ENCODE measurements at regions not wholly inside any gene's neighbourhood (a gene's known extent, or its start where the extent isn't known, plus 50 kb on each side); places are given as distances from the start of the nearest gene placed in this dataset.
"Not testable (repeated sequence)": the region's sequence is repeated elsewhere in the genome, so short reads cannot be mapped to it uniquely, and the experiment has no call there.

DNA sequence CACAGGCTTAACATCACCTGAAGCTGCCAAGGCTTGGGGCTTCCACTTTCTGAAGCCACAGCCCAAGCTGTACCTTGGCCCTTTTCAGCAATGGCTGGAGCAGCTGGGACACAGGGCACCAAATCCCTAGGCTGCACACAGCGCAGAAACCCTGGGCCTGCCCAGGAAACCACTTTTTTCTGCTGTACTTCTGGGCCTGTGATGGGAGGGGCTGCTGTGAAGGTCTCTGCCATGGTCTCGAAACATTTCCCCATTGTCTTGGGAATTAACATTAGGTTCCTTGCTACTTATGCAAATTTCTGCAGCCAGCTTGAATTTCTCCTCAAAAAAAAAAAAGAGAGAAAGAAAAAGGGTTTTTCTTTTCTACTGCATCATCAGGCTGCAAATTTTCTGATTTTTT is 219.1 kb downstream of the RPL10L start:
- DNase-seq = no peak

DNA sequence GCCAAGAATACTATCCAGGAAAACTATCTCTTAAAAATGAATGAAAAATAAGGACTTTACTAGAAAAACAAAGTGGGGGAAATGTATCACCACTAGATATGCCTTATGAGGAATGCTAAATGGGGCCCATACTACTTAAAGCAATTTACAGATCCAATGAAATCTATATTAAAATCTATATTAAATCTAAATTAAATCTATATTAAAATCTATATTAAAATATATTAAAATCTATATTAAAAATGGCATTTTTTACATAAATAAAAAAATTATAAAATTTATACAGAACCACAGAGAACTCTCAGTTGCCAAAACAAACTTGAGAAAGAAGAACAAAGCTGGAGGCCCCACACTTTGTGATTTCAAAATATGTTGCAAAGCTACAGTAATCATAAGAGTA is 234.5 kb downstream of the RPL10L start:
- no peak for DNase-seq

DNA sequence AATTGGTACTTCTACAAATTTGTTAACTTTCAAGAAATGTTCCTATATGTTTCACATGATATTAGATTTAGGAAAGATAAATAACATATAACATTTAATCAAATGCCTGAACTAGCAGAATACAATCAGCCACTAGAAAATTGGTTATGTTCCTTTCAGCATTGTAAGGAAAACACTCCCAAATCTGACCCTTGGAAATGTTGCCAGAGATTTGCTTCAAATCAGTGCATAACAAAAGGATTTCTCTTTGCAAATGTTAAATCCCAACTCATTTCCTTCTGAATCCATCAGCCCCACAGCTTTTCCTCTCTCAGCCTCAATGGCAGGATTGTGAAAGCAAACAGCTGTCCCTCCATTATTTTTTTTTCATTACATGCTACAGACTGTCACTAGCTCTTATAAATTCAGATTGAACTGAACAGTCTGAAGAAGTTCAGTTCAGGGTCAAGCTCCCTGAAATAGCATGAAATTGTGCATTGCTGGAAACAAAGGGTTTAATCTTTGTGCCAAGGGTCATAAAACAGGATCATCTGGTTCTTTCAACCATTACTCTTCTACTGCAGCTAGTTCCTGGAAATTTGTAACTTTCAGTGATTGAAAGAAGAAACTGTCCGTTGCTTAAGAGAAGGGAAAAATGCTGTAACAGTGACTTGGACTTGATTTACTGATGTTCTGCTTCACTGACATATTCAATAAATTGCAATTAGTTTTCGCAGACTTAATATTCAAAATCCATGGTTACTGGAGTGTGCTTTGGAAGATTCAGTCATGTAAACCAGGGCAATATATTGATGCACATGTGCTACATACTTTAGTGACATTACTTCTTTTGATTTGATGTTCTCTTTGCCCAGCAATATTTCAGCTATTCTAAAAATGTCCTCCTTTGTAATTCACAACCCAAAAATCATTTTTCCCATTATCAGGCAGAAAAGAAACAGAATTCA is 246.4 kb downstream of the RPL10L start:
- DNase-seq = no peak

DNA sequence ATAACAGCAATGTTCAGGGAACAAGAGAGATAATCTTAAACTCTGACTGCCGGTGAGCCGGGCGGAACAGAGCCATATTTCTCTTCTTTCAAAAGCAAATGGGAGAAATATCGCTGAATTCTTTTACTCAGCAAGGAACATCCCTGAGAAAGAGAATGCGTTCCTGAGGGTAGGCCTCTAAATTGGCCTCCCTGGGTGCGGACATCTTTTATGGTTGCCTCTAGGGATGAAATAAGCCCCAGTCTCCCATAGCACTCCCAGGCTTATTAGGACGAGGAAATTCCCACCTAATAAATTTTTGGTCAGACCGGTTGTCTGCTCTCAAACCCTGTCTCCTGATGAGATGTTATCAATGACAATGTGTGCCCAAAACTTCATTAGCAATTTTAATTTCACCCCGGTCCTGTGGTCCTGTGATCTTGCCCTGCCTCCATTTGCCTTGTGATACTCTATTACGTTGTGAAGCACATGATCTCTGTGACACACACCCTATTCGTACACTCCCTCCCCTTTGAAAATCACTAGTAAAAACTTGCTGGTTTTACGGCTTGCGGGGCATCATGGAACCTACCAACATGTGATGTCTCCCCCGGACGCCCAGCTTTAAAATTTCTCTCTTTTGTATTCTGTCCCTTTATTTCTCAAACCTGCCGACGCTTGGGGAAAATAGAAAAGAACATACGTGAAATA is 249.4 kb downstream of the RPL10L start:
- DNase-seq = not testable (repeated sequence)

DNA sequence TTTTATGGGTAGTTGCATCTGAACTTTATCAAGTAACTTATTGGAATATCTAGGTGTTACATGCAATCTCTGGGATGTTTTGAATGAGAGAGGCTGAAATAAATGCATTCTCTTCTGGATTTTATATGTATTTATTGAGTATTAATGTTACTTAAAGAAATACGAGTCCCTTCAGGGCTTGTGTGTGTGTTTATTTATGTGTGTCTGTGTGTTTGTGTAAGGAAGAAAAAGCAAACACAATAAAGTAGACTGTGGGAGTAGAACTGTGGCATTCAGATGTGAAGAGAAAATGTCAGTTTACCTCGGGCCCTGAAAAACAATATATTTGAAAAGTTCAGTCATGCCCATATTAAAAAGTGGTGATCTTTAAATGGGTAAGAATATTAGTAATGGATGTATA is 250.5 kb downstream of the RPL10L start:
- no peak for DNase-seq

DNA sequence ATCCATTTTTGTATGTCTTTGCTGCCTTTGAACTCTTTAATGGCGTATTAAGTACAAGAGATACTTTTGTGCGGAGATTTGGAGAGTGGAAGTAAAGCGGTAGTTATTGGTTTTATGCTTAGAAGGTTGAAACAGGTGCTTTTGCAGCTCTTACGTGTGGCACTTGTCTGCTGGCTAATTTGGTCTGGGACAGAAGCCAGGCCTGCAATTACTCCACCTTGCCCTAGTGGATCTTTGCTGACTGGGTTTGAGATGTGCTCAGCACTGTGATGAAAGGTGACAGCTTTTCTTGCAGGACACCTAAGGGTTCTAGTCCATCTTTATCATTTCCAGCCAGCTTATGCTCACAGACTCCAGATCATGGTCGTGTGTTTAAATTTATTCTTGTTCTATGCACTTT is 252.5 kb downstream of the RPL10L start:
- no peak for DNase-seq

DNA sequence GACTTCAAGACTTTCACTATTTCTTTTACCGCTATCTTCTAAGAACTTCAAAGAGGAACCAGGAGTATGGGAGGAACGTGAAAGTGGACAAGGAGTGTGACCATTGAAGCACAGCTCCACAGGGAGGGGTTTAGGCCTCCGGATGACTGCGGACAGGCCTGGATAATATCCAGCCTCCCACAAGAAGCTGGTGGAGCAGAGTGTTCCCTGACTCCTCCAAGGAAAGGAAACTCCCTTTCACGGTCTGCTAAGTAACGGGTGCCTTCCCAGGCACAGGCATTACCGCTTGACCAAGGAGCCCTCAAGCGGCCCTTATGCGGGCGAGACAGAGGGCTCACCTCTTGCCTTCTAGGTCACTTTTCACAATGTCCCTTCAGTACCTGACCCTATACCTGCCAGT is 267.0 kb downstream of the RPL10L start:
- no peak for DNase-seq

DNA sequence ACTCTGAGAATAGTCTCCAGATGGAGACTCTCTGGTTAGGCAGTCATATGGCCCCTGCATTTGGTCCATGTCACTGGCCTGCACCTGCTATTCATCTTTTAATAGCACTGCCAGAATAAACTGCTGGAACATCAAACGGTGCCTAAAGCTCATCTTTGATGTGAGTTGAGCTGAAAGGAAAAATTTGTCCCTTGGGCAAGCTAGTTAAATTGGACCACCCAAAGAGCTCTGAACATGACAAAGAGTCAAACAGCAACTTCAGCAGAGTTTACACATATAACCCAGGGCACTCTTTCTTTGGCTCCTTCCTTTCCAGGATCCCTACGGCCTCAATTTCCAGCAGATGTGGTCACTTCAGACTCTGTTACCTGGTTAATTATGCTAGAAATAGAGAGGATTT is 269.9 kb downstream of the RPL10L start:
- DNase-seq = no peak

DNA sequence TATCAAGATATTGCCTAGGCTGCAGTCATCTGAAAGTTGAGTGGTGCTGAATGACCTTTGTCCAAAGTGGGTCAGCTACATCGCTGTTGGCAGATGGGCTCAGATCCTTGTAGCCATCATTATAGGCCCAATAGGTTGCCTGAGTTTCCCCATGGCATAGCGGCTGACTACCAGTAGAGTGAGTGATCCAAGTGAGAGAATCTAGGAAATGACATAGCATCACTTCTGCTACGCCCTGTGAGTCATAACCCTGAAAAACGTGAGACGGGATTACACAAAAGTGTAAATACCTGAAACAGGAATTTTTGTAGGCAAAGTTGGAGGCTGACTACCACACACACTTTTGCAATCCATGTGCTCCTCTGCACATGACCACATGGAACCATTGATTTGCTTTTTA is 273.3 kb downstream of the RPL10L start:
- no peak for DNase-seq

DNA sequence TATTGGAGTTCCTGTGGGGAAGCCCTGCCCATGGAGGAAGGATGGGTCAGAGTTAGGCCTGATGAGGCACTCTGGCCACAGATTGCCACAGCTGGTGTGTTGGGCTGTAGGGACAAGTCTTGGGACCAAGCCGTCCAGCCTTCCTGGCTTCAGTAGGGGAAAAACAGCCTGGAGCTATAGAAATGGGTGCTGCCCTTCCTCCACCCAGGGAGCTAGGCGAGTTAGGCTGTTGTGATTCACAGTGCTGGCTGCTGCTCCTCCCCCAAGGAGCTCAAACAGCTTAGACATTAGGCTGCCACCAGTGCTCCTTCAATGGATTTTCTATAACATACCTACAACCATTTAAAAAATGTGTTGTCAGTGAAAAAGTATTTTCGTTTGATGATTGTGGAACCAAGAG is 274.3 kb downstream of the RPL10L start:
- no peak for DNase-seq

DNA sequence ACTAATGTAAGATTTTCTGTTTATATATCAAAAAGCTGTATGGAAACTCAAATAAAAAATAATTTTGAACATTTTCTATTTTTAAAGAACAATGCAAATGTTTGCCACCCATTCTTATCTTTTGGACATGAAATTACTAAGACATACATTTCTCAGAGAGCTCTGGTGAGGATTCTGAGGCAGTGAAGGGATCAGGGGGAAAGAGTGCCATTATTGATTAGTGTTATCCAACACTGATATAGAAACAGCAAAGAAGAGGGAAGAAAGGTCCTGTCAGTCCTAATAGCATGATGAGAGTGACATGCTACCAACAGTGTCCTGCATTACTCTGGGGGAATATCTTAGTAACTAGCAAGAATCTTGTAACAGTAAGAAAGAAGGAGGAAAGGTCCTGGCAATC is 282.2 kb downstream of the RPL10L start:
- no peak for DNase-seq

DNA sequence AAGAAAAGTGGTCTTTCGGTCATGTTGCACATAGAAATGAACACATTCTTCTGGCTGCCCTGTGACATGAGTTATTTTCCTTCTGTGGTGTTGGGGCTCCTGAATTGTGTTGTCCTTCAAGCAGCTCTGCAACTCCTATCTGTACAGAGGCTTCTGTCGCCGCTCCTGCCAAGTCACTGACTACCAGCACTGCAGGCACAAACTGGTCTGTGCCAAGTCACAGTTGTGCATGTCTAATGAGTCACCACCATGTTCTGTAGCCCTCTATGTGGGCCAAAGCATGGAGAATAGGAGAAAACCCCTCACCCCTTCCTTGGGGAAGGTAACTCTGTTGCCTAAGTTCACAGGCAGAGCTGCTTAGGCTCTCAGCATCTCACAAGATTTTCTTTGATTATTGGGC is 283.3 kb downstream of the RPL10L start:
- DNase-seq = no peak

DNA sequence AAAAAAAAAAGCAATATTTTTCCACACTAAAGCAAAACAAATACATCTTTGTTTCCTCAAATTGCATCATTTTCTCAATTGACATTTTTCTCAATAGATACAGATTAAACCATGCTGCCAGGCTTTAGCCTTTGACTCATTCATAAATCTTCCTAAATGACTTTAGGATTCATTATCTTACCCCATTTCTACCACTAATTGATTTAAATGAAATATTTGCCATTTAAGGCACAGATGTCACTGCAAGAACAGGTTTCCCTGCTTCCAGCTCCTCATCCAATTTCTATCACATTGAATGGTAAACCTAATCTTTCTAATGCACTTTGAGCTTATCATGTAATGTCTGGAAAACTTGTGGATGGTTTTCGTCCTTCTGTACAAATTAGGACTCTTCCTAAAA is 298.7 kb downstream of the RPL10L start:
- no peak for DNase-seq

DNA sequence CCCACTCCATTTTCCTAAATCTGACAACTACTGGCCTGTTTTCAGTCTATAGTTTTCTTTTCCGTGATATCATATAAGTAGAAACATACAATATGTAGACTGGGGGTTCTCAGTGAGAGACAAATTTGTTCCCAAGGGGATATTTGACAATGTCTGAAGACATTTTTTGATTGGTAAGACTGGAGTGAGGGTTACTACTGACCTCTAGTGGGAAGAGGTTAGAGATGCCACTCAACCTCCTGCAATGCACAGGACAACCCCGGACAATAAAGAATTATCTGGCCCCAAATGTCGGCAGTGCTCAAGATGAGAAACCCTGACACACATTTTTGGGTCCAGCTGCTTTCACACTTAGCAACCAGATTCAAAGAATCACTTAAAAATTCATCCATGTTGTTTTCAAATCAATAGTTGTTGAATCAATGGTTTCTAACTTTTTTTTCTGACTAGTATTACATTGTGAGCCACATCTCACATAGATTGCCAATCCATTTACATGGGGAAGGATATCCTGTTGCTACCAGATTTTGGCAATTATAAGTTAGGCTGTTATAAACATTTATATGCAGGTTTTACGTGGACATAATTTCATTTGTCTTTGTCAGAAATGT is 307.1 kb downstream of the RPL10L start:
- DNase-seq = no peak

DNA sequence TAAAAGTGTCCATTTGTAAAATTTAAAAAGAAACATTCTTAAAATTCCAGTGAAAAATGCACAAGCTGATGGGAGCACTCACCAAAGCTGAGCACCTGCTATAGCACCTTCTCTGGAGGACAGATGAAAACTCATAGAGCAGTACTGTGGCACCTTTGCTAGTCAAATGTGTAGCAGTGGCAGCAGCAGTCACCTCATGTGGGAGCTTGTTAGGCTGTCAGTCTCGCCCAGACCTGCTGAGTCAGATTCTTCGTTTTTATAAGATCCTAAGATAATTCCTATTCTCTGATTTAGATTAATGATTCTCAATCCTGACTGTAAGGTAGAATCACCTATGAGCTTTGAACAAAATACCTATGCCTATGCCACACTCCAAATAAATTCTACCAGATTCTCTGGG is 325.8 kb downstream of the RPL10L start:
- DNase-seq = no peak

DNA sequence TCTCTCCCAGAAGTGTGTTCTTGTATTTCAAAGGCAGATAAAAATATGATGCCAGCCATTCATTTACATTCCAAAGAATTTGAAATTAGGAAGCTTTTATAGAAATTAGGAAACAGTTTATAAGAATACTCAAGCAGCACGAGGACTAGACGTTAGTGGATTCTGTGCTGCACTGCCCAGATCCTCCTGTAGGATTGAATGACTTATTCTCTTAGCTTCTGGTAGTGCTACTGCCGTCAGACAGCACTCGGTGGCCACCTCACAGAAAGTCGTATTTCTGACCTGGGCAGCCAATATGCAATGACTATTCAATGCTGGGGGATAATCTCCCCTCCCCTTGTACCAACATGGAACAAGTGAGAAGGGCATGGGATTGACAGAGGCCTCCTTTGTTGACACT is 326.4 kb downstream of the RPL10L start:
- no peak for DNase-seq

DNA sequence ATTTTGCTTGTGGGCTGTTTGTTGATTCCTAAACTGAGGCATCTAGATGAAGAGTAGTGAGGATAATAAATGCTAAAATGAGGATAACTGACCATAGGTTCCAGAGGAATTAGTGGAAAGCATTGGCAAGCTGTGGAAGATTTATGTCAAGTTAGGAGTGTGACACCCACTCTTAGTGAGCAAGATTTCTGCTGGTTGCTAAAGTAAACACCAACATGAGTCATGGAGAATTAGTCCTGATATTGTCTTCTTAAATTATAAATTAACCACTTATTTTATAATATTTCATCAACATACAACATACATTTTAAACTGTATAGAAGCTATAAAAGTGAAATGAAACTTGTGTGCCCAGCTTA is 328.2 kb downstream of the RPL10L start:
- DNase-seq = no peak

DNA sequence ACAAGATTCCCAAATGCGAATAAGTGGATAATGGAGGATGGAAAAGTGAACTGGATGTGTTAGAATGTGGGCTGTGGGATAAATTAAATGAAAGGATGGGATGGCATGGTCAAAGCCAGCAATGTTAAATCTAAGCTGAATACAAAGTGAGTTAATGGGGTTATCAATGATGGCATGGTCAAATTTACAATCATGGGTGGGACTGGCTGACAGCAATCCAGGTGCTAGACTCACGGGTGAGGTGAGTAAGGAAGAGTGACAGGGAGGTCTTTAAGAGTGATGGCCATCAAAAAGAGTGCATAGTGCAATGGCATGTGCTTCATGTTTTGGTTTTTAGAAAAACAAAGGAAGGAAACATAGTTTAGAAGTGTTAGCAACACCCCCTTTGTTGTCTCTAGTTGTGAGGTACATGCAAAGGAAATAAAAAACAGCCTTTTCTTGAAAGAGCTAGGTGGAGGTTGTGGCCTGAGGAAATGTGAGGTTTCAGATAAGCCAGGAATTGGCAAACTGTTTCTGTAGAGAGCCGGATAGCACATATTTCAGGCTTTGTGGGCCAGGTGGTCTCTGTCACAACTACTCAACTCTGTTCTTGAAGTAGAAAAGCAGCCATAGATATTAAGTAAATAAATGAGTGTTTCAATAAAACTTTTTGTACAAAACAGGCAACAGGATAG is 328.7 kb downstream of the RPL10L start:
- DNase-seq = no peak

DNA sequence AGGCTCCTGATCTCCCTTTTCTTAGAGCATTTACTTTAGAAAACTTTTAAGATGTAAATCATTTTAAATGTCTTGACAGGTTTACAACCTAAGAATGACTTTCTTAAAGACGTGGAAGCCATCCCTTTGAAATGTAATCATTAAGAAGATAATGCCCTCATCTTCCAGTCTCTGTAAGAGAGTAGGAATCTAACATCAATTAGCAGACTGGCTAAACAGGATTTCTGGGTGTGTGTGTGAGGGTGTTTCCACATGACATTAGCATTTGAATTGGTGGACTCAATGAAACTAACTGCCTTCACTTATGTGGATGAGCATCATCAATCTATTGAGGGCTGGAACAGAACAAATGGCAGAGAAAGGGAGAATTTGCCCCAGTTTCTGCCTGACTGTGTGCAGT is 329.5 kb downstream of the RPL10L start:
- no peak for DNase-seq

DNA sequence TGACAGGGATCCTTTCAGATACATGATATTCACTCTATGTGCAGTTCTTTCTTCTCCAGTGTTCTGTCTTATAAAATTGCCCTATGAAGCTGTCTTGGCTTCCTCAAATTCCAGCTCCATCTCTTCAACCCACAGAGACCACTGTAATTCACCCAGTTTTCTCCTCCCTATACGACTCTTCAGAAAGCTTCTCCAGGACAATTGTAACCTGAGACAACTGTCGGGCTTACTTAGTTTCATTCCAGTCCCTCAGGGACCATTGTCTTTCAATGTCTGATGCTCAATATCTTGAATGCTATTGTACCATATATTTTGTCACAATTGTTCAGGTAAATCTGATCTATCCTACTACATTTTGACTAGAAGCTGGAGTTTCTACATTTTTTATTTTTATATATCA is 345.3 kb downstream of the RPL10L start:
- DNase-seq = no peak

DNA sequence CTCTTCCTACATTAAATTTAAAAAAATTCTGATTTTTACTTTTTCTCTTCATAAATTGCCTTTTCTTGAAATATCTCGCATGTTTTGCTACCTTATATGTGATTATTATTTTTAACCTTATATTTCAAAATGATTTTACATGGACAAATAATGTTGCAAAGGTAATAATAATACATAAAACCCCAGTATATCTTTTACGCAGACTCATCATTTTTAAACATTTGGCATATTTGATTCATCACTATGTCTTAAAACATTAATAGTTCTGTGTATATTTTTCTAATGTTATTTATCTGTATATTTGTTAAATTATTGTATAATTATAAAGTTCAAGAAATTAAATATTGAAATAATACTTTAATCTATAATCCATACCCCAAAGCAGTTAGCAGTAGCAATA is 350.8 kb downstream of the RPL10L start:
- DNase-seq = no peak

DNA sequence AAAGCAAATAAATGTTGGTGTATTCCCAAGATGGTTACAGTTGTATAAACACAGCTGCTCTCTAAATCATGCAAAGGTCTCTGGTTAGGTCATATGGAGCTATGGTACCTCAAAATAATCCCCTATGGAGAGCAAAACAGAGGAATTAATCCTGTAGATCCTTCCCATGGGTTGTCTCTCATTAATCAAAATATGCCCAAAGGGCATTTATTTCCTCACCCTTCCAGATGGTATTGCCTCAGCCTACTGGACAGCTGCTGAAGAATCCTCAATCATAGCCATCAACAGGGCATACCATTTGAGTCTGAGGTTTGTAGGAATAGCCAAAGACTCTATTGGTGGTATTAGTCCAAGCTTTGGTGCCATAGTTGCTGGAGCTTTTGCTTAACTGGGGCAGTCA is 360.9 kb downstream of the RPL10L start:
- no peak for DNase-seq

DNA sequence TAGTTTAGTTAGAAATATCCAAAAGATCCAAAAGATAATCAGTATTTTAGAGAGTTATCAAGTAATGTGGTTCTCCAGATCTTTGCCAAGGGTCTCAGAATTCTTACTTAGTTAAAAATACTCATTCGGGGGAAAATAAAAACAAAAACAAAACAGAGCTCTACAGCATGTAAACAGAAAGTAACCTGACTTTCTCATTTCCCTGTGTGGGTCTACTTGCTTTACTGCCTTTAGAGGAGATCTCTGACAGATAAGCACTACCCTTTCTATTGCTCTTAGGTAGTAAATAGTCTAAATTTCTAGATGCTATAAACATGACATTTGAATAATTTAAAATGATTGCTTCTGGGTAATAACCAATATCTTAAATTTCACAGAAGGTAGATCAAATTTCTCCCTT is 371.8 kb downstream of the RPL10L start:
- DNase-seq = no peak

DNA sequence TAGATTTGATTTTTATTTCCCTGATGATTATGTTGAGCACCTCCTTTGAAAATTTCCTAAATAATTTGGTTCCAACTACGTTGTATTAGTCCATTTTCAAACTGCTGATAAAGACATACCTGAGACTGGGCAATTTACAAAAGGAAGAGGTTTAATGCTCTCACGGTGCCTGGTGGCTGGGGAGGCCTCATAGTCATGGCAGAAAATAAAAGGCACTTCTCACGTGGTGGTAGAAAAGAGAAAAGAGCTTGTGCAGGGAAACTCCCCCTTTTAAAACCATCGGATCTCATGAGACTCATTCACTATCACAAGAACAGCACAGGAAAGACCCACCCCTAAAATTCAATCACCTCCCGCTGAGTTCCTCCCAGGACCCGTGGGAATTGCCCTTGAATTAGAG is 372.3 kb downstream of the RPL10L start:
- DNase-seq = no peak

All from activated CD4-positive, alpha-beta T cell treated with anti-CD3 and anti-CD28 coated beads for 48 hours (primary cell).